ENCODE measurements at regions not wholly inside any gene's neighbourhood (a gene's known extent, or its start where the extent isn't known, plus 50 kb on each side); places are given as distances from the start of the nearest gene placed in this dataset.
A peak's percentile ranks its signal among the peaks of the same experiment; 100 is the strongest.

- Histone ChIP-seq H2AFZ (peak overlapping the region; percentile 12; the same call in 1 of the 2 replicates), H3K9me2 (ENCODE audit: insufficient read depth) (no peaks in the 10 kb centered on the region; the same call in 1 of the 2 replicates), H3K4me3 (no peak overlapping the region), H3K36me3 (ENCODE audit: low read depth) (no peaks in the 10 kb centered on the region), H3K27me3 (replicated peaks; ENCODE audit: insufficient read depth) (no peaks in the 10 kb centered on the region), H3K4me2 (ENCODE audit: unreplicated experiment) (peak overlapping the region; percentile 26), H3K4me1 (ENCODE audit: insufficient read depth) (no peaks in the 10 kb centered on the region; the same call in 1 of the 2 replicates), H3K79me2 (ENCODE audit: insufficient read depth) (no peaks in the 10 kb centered on the region), H3K9me3 (ENCODE audit: low read depth) (no peaks in the 10 kb centered on the region), H3F3A (ENCODE audit: insufficient read depth) (no peaks in the 10 kb centered on the region), H3K27ac (no peak overlapping the region), H3K9ac (no peak overlapping the region), H4K20me1 (ENCODE audit: insufficient read depth) (no peaks in the 10 kb centered on the region)
- TF ChIP-seq EZH2phosphoT487 (IDR thresholded peaks at IDR 0.05; ENCODE audit: insufficient read depth, low read depth) (no peak), EZH2 (IDR thresholded peaks at IDR 0.05; ENCODE audit: insufficient read depth, poor library complexity, severe bottlenecking) (no peak)
- peak; percentile 49 for DNase-seq
- in situ Hi-C loops (cut with MboI) = no loop called here
- 1 to 2% methylated on average over 3 of the region's 3 CpGs for WGBS, 2 experiments (ENCODE audit: low coverage in 1 of 2, low lambda C conversion rate in 2 of 2, missing lambda C conversion rate in 2 of 2)
Observed at GRCh38 chr9:99634186-99634585, 187.5 kb upstream of the NR4A3 start.

- H2AFZ ChIP-seq = no peak overlapping the region
- DNase-seq = peak; percentile 39
- H3K9ac ChIP-seq = no peak overlapping the region
- H3K27me3 ChIP-seq (replicated peaks; ENCODE audit: insufficient read depth) = no peaks in the 10 kb centered on the region
- H3K27ac ChIP-seq = no peak overlapping the region
- H3K9me2 ChIP-seq (ENCODE audit: insufficient read depth) = no peaks in the 10 kb centered on the region; the same call in 1 of the 2 replicates
- H3F3A ChIP-seq (ENCODE audit: insufficient read depth) = no peaks in the 10 kb centered on the region
- TF ChIP-seq EZH2phosphoT487 (IDR thresholded peaks at IDR 0.05; ENCODE audit: insufficient read depth, low read depth) (no peak), EZH2 (IDR thresholded peaks at IDR 0.05; ENCODE audit: insufficient read depth, poor library complexity, severe bottlenecking) (no peak)
- no peak overlapping the region for H3K4me2 ChIP-seq (ENCODE audit: unreplicated experiment)
- no peaks in the 10 kb centered on the region for H3K36me3 ChIP-seq (ENCODE audit: low read depth)
- H3K4me1 ChIP-seq (ENCODE audit: insufficient read depth) = no peaks in the 10 kb centered on the region; the same call in 1 of the 2 replicates
- H3K9me3 ChIP-seq (ENCODE audit: low read depth) = no peaks in the 10 kb centered on the region
- in situ Hi-C loops (cut with MboI) = no loop called here
- H4K20me1 ChIP-seq (ENCODE audit: insufficient read depth) = no peaks in the 10 kb centered on the region
- no peaks in the 10 kb centered on the region for H3K79me2 ChIP-seq (ENCODE audit: insufficient read depth)
- H3K4me3 ChIP-seq = no peak overlapping the region
- WGBS, 2 experiments (ENCODE audit: low coverage in 1 of 2, low lambda C conversion rate in 2 of 2, missing lambda C conversion rate in 2 of 2) = 58 to 70% methylated on average over 3 of the region's 3 CpGs
Observed at GRCh38 chr9:99635032-99635431, 186.7 kb upstream of the NR4A3 start.

- Histone ChIP-seq H3K4me3 (no peak overlapping the region), H3K27me3 (replicated peaks; ENCODE audit: insufficient read depth) (no peaks in the 10 kb centered on the region), H3K9ac (no peak overlapping the region), H3K9me2 (ENCODE audit: insufficient read depth) (no peaks in the 10 kb centered on the region; the same call in 1 of the 2 replicates), H3K9me3 (ENCODE audit: low read depth) (no peaks in the 10 kb centered on the region), H3K79me2 (ENCODE audit: insufficient read depth) (no peaks in the 10 kb centered on the region), H3K36me3 (ENCODE audit: low read depth) (no peaks in the 10 kb centered on the region), H3K4me2 (ENCODE audit: unreplicated experiment) (no peak overlapping the region), H3K4me1 (ENCODE audit: insufficient read depth) (no peaks in the 10 kb centered on the region; the same call in 1 of the 2 replicates), H3K27ac (no peak overlapping the region), H3F3A (ENCODE audit: insufficient read depth) (no peaks in the 10 kb centered on the region), H2AFZ (no peak overlapping the region), H4K20me1 (ENCODE audit: insufficient read depth) (no peaks in the 10 kb centered on the region)
- no peak for DNase-seq
- TF ChIP-seq EZH2 (IDR thresholded peaks at IDR 0.05; ENCODE audit: insufficient read depth, poor library complexity, severe bottlenecking) = no peak
- 67 to 73% methylated on average over 3 of the region's 3 CpGs for WGBS, 2 experiments (ENCODE audit: low coverage in 1 of 2, low lambda C conversion rate in 2 of 2, missing lambda C conversion rate in 2 of 2)
- in situ Hi-C loops (cut with MboI) = no loop called here
Observed at GRCh38 chr9:99637641-99638040, 184.0 kb upstream of the NR4A3 start.

GRCh38 chr9:99638971-99639370, 182.7 kb upstream of the NR4A3 start:
- Histone ChIP-seq H3K27me3 (replicated peaks; ENCODE audit: insufficient read depth) (no peaks in the 10 kb centered on the region), H3K9ac (no peak overlapping the region), H3K4me3 (no peak overlapping the region), H3F3A (ENCODE audit: insufficient read depth) (no peaks in the 10 kb centered on the region), H3K4me1 (ENCODE audit: insufficient read depth) (no peaks in the 10 kb centered on the region; the same call in 1 of the 2 replicates), H3K9me2 (ENCODE audit: insufficient read depth) (no peaks in the 10 kb centered on the region; the same call in 1 of the 2 replicates), H4K20me1 (ENCODE audit: insufficient read depth) (no peaks in the 10 kb centered on the region), H3K4me2 (ENCODE audit: unreplicated experiment) (no peak overlapping the region), H3K27ac (no peak overlapping the region), H2AFZ (no peak overlapping the region), H3K36me3 (ENCODE audit: low read depth) (no peaks in the 10 kb centered on the region), H3K9me3 (ENCODE audit: low read depth) (no peaks in the 10 kb centered on the region), H3K79me2 (ENCODE audit: insufficient read depth) (no peaks in the 10 kb centered on the region)
- TF ChIP-seq EZH2 (IDR thresholded peaks at IDR 0.05; ENCODE audit: insufficient read depth, poor library complexity, severe bottlenecking) (no peak), EZH2phosphoT487 (IDR thresholded peaks at IDR 0.05; ENCODE audit: insufficient read depth, low read depth) (no peak)
- no peak for DNase-seq
- in situ Hi-C loops (cut with MboI) = no loop called here
- 65 to 68% methylated on average over 4 of the region's 4 CpGs for whole genome bisulfite sequencing, 2 experiments (ENCODE audit: low coverage in 1 of 2, low lambda C conversion rate in 2 of 2, missing lambda C conversion rate in 2 of 2)

GRCh38 chr9:99647604-99648003, 174.1 kb upstream of the NR4A3 start:
- Histone ChIP-seq H2AFZ (no peak overlapping the region), H3K9ac (no peak overlapping the region), H3K27me3 (replicated peaks; ENCODE audit: insufficient read depth) (no peaks in the 10 kb centered on the region), H3K4me1 (ENCODE audit: insufficient read depth) (no peaks in the 10 kb centered on the region), H3K36me3 (ENCODE audit: low read depth) (no peaks in the 10 kb centered on the region), H3K27ac (no peak overlapping the region), H3F3A (ENCODE audit: insufficient read depth) (no peaks in the 10 kb centered on the region), H3K79me2 (ENCODE audit: insufficient read depth) (no peaks in the 10 kb centered on the region), H4K20me1 (ENCODE audit: insufficient read depth) (no peaks in the 10 kb centered on the region), H3K4me2 (ENCODE audit: unreplicated experiment) (no peak overlapping the region), H3K9me3 (ENCODE audit: low read depth) (no peaks in the 10 kb centered on the region), H3K9me2 (ENCODE audit: insufficient read depth) (no peaks in the 10 kb centered on the region), H3K4me3 (no peak overlapping the region)
- in situ Hi-C loops (cut with MboI) = no loop called here
- no peak for DNase-seq
- no peak for TF ChIP-seq EZH2phosphoT487 (IDR thresholded peaks at IDR 0.05; ENCODE audit: insufficient read depth, low read depth)
- no peak for TF ChIP-seq EZH2 (IDR thresholded peaks at IDR 0.05; ENCODE audit: insufficient read depth, poor library complexity, severe bottlenecking)
